ENCODE measurements at regions not wholly inside any gene's neighbourhood (a gene's known extent, or its start where the extent isn't known, plus 50 kb on each side); places are given as distances from the start of the nearest gene placed in this dataset.

GRCh38 chr6:3627501-3627900, 124.0 kb downstream of the PXDC1 start:
- no peak overlapping the region for H3K4me3 Mint-ChIP-seq
- no peak for DNase-seq (ENCODE audit: low spot score)
- H3K27ac Mint-ChIP-seq = no peak overlapping the region
- H3K36me3 Mint-ChIP-seq = no peaks in the 10 kb centered on the region
- no peak for ATAC-seq
- TF ChIP-seq SP1 (CRISPR knock-in tag; conservative IDR thresholded peaks at IDR 0.05) (no peak), ZNF121 (CRISPR knock-in tag; IDR thresholded peaks at IDR 0.05) (no peak), E2F1 (CRISPR knock-in tag; IDR thresholded peaks at IDR 0.05) (no peak), ERG (CRISPR knock-in tag; IDR thresholded peaks at IDR 0.05) (no peak), TEAD4 (CRISPR knock-in tag; IDR thresholded peaks at IDR 0.05) (no peak), AR (CRISPR knock-in tag; IDR thresholded peaks at IDR 0.05) (no peak), ZNF232 (CRISPR knock-in tag; IDR thresholded peaks at IDR 0.05) (no peak), JUN (CRISPR knock-in tag; IDR thresholded peaks at IDR 0.05) (no peak), ZBTB43 (CRISPR knock-in tag; IDR thresholded peaks at IDR 0.05) (no peak), ZNF219 (CRISPR knock-in tag; IDR thresholded peaks at IDR 0.05; ENCODE audit: borderline replicate concordance) (no peak), SMAD4 (CRISPR knock-in tag; IDR thresholded peaks at IDR 0.05) (no peak), IRF1 (CRISPR knock-in tag; IDR thresholded peaks at IDR 0.05) (no peak)
- TF ChIP-seq, protein P1, sequence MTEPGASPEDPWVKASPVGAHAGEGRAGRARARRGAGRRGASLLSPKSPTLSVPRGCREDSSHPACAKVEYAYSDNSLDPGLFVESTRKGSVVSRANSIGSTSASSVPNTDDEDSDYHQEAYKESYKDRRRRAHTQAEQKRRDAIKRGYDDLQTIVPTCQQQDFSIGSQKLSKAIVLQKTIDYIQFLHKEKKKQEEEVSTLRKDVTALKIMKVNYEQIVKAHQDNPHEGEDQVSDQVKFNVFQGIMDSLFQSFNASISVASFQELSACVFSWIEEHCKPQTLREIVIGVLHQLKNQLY (CRISPR knock-in tag; IDR thresholded peaks at IDR 0.05) = no peak
- TF ChIP-seq, protein P2, sequence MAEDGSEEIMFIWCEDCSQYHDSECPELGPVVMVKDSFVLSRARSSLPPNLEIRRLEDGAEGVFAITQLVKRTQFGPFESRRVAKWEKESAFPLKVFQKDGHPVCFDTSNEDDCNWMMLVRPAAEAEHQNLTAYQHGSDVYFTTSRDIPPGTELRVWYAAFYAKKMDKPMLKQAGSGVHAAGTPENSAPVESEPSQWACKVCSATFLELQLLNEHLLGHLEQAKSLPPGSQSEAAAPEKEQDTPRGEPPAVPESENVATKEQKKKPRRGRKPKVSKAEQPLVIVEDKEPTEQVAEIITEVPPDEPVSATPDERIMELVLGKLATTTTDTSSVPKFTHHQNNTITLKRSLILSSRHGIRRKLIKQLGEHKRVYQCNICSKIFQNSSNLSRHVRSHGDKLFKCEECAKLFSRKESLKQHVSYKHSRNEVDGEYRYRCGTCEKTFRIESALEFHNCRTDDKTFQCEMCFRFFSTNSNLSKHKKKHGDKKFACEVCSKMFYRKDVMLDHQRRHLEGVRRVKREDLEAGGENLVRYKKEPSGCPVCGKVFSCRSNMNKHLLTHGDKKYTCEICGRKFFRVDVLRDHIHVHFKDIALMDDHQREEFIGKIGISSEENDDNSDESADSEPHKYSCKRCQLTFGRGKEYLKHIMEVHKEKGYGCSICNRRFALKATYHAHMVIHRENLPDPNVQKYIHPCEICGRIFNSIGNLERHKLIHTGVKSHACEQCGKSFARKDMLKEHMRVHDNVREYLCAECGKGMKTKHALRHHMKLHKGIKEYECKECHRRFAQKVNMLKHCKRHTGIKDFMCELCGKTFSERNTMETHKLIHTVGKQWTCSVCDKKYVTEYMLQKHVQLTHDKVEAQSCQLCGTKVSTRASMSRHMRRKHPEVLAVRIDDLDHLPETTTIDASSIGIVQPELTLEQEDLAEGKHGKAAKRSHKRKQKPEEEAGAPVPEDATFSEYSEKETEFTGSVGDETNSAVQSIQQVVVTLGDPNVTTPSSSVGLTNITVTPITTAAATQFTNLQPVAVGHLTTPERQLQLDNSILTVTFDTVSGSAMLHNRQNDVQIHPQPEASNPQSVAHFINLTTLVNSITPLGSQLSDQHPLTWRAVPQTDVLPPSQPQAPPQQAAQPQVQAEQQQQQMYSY (CRISPR knock-in tag; IDR thresholded peaks at IDR 0.05) = no peak
- CTCF ChIA-PET = no interaction called here
- peaks cover 48% of the 10 kb centered on the region for H3K4me1 Mint-ChIP-seq
- H3K9me3 Mint-ChIP-seq = no peaks in the 10 kb centered on the region
- peaks cover 9% of the 10 kb centered on the region for H3K27me3 Mint-ChIP-seq (ENCODE audit: low read depth)
- POLR2A ChIA-PET = no interaction called here

Measured in WTC11 (cell line).